GM12878 (cell line): ENCODE measurements at regions not wholly inside any gene's neighbourhood (a gene's known extent, or its start where the extent isn't known, plus 50 kb on each side); places are given as distances from the start of the nearest gene placed in this dataset.

Experiments
- ATAC-seq: fragments of 200-7000 bp; cut with Tn5 transposase; 3 replicates; pipeline ENCODE4 v1.9.1; 2020; ENCODE audit warnings: mild to moderate bottlenecking, moderate library complexity
- BruUV-seq: library from RNA; stranded (reverse); fragments of 400-500 nt; replicated peaks from 2 replicates; lab custom pipeline; 2021; lab: Mats Ljungman, UMichigan
- CTCF ChIA-PET: fragments of 300-600 bp; sonication (Branson Sonifier 250); formaldehyde crosslinking; extraction: SDS; loops from one replicate; lab custom pipeline; 2021; ENCODE audit warnings: inconsistent platforms; lab: Yijun Ruan, JAX
- POLR2A ChIA-PET: fragments of 350-600 bp; formaldehyde crosslinking; extraction: SDS; loops from one replicate; lab custom pipeline; 2021; ENCODE audit warnings: inconsistent platforms; lab: Charles Lee
- RAD21 ChIA-PET: fragments of 300-600 bp; sonication (Branson Sonifier 250); formaldehyde crosslinking; loops from one replicate; lab custom pipeline; 2023; ENCODE audit warnings: antibody characterized with exemption; ENCODE audit not compliant: unreplicated experiment; lab: Charles Lee
- SMC1A ChIA-PET: fragments of 300-600 bp; sonication (Branson Sonifier 250); formaldehyde crosslinking; loops from one replicate; lab custom pipeline; 2023; ENCODE audit not compliant: unreplicated experiment, uncharacterized antibody; lab: Charles Lee
- DNase-seq: peaks from one replicate; pipeline ENCODE4 v3.0.0-alpha.2; 2011; ENCODE audit warnings: low read depth, low spot score
- FAIRE-seq: peaks from 3 replicates; lab custom pipeline; 2011; peaks lifted over from hg19 to GRCh38; lab: Jason Lieb, UNC
- H2AFZ ChIP-seq: 2 replicates; pipeline ENCODE4 v1.6.0; 2011; ENCODE audit warnings: low read depth, low read length, control low read depth; ENCODE audit not compliant: control insufficient read depth
- H3K27ac ChIP-seq: 2 replicates; pipeline ENCODE4 v1.5.1; 2011; ENCODE audit warnings: control low read depth; ENCODE audit not compliant: control insufficient read depth, insufficient read depth
- H3K27me3 ChIP-seq, 2 experiments: replicated peaks in 1 of 2; 2 replicates each; pipeline versions ENCODE4 v1.6.0 to v1.6.1; 2011; ENCODE audit warnings: low read length in 1 of 2; ENCODE audit not compliant: control insufficient read depth in 2 of 2, insufficient read depth in 2 of 2
- H3K36me3 ChIP-seq, 2 experiments: 2 replicates each; pipeline ENCODE4 v1.5.1; 2011; ENCODE audit warnings: low read length in 1 of 2; ENCODE audit not compliant: control insufficient read depth in 2 of 2, insufficient read depth in 2 of 2
- H3K4me1 ChIP-seq: 2 replicates; pipeline ENCODE4 v1.6.1; 2011; ENCODE audit warnings: mild to moderate bottlenecking, low read length, moderate library complexity, mixed read lengths; ENCODE audit not compliant: control insufficient read depth, insufficient read depth
- H3K4me2 ChIP-seq: 2 replicates; pipeline ENCODE4 v1.6.0; 2011; ENCODE audit warnings: control low read depth; ENCODE audit not compliant: control insufficient read depth, insufficient read depth
- H3K4me3 ChIP-seq: fragments of 200-600 bp; sonication (generic); 2 replicates; pipeline ENCODE4 v1.5.1; 2016
- H3K79me2 ChIP-seq: 2 replicates; pipeline ENCODE4 v1.6.0; 2011; ENCODE audit warnings: low read length; ENCODE audit not compliant: control insufficient read depth, insufficient read depth
- H3K9ac ChIP-seq: 2 replicates; pipeline ENCODE4 v1.8.0; 2011; ENCODE audit warnings: low read length, control low read depth, mixed read lengths; ENCODE audit not compliant: control insufficient read depth, insufficient read depth
- H3K9me3 ChIP-seq: replicated peaks from 3 replicates; pipeline ENCODE4 v1.5.1; 2011; ENCODE audit warnings: mild to moderate bottlenecking, low read length; ENCODE audit not compliant: control insufficient read depth, insufficient read depth
- H4K20me1 ChIP-seq: 2 replicates; pipeline ENCODE4 v1.6.0; 2011; ENCODE audit not compliant: control insufficient read depth, insufficient read depth
- BACH1 ChIP-seq: fragments of 450-650 bp; IDR thresholded peaks from 2 replicates; pipeline ENCODE4 v1.6.1; 2017; ENCODE audit warnings: mild to moderate bottlenecking, borderline replicate concordance
- CEBPB ChIP-seq, 2 experiments: fragments of 150-350 bp in 1 of 2; IDR thresholded peaks; 2 replicates each; pipeline ENCODE4 v1.6.1; 2012 to 2014; ENCODE audit warnings: low read depth in 2 of 2, low read length in 2 of 2, borderline replicate concordance in 1 of 2, inconsistent platforms in 1 of 2
- CHD1 ChIP-seq: IDR thresholded peaks from 2 replicates; pipeline ENCODE4 v1.6.1; 2012; ENCODE audit warnings: low read depth, low read length, improper control_type of control experiment
- CHD2 ChIP-seq: IDR thresholded peaks from 2 replicates; pipeline ENCODE4 v1.6.1; 2011; ENCODE audit warnings: low read depth, low read length, improper control_type of control experiment, borderline replicate concordance
- EED ChIP-seq: sonication (generic); IDR thresholded peaks from 2 replicates; pipeline ENCODE4 v1.6.1; 2016; ENCODE audit warnings: antibody characterized with exemption, low read depth
- FOXM1 ChIP-seq: IDR thresholded peaks from 2 replicates; pipeline ENCODE4 v1.6.1; 2012; ENCODE audit warnings: low read depth, mild to moderate bottlenecking, inconsistent platforms, low read length, moderate library complexity
- GATAD2B ChIP-seq: fragments of 450-650 bp; conservative IDR thresholded peaks from 2 replicates; pipeline ENCODE4 v1.6.1; 2017; ENCODE audit warnings: low read depth, mild to moderate bottlenecking, moderate library complexity
- HCFC1 ChIP-seq: fragments of 150-350 bp; IDR thresholded peaks from 2 replicates; pipeline ENCODE4 v1.6.1; 2014; ENCODE audit warnings: low read length
- IKZF2 ChIP-seq, 2 experiments: fragments of 450-650 bp; IDR thresholded peaks; 2 replicates each; pipeline ENCODE4 v1.6.1; 2017; ENCODE audit warnings: mild to moderate bottlenecking in 2 of 2, moderate library complexity in 2 of 2
- MEF2B ChIP-seq: fragments of 450-650 bp; IDR thresholded peaks from 2 replicates; pipeline ENCODE4 v1.6.1; 2018; ENCODE audit warnings: mild to moderate bottlenecking, moderate library complexity; ENCODE audit not compliant: partially characterized antibody, poor library complexity, severe bottlenecking
- NFIC ChIP-seq: IDR thresholded peaks from 2 replicates; pipeline ENCODE4 v1.6.1; 2012; ENCODE audit warnings: low read depth, mild to moderate bottlenecking, inconsistent platforms, low read length, moderate library complexity
- PAX8 ChIP-seq: fragments of 450-650 bp; IDR thresholded peaks from 2 replicates; pipeline ENCODE4 v1.6.1; 2017; ENCODE audit warnings: mild to moderate bottlenecking, moderate library complexity
- RAD21 ChIP-seq: IDR thresholded peaks from 2 replicates; pipeline ENCODE4 v1.6.1; 2011; ENCODE audit warnings: mild to moderate bottlenecking, low read depth, low read length, moderate library complexity; ENCODE audit not compliant: insufficient read depth
- RAD51 ChIP-seq: fragments of 450-650 bp; IDR thresholded peaks from 2 replicates; pipeline ENCODE4 v1.6.1; 2016; ENCODE audit warnings: moderate library complexity, mild to moderate bottlenecking, inconsistent platforms
- RFX5 ChIP-seq: IDR thresholded peaks from 2 replicates; pipeline ENCODE4 v1.6.1; 2011; ENCODE audit warnings: low read depth, low read length, improper control_type of control experiment
- SMARCA5 ChIP-seq: fragments of 450-650 bp; IDR thresholded peaks from 2 replicates; pipeline ENCODE4 v1.6.1; 2017; ENCODE audit warnings: mild to moderate bottlenecking
- SUZ12 ChIP-seq: fragments of 200-600 bp; sonication (generic); IDR thresholded peaks from one replicate; pipeline ENCODE4 v1.6.1; 2018; ENCODE audit warnings: antibody characterized with exemption, mild to moderate bottlenecking; ENCODE audit not compliant: unreplicated experiment
- WGBS: methylation state at CpG from one replicate; pipeline ENCODE4 v1.1.6; 2016; ENCODE audit warnings: low lambda C conversion rate; ENCODE audit not compliant: insufficient replicate concordance, insufficient coverage; ENCODE audit errors: missing lambda C conversion rate; 5-methylcytosine and 5-hydroxymethylcytosine counted together
- in situ Hi-C: fragments of 300-500 bp; cut with MboI; formaldehyde crosslinking; loops from 9 replicates; pipeline ENCODE4 v1.14.3; 2018; ENCODE audit warnings: mixed read lengths
- intact Hi-C: fragments of 100-400 bp; cut with micrococcal nuclease; formaldehyde crosslinking; loops from one replicate; pipeline ENCODE4 v1.14.2; 2022; ENCODE audit not compliant: unreplicated experiment

DNA sequence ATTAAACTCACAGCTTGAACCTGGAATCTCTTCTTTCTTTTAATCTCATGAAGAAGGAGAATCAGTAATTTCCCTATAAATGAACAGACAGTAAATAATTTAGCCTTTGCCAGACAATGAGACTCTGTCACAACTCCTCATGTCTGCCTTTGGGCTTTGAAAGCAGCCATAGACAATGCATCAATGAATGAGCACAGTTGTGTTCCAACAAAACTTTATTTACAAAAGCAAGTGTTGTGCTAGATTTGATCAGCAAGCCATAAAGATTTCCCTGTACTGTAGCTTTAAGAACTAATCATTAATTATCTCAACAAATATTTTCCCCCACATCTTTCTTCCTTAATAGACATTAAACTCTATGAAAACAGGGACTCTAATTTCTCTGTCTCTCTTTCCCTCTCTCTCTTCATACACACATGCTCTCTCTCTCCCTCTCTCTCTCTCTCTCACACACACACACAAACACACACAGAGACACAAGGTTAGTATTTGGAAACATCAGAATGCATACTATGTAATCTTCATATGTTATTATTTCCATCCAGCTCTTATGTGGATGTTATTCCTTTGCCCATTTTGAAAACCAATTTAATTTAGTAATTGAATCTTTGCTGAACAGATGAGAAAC, 1209.8 kb upstream of the CDH6 start (continued):
- no peak for TF ChIP-seq BACH1
- no peak for TF ChIP-seq PAX8
- no peak for TF ChIP-seq MEF2B
- no peak for TF ChIP-seq EED
- no peak for TF ChIP-seq CEBPB (IDR thresholded peaks at IDR 0.05; ENCODE audit: borderline replicate concordance in 1 of 2, low read depth in 2 of 2, low read length in 2 of 2)
- TF ChIP-seq RFX5, result no peak
- no peak for TF ChIP-seq RAD51
- no peak for TF ChIP-seq CHD2
- no peak for TF ChIP-seq HCFC1

DNA sequence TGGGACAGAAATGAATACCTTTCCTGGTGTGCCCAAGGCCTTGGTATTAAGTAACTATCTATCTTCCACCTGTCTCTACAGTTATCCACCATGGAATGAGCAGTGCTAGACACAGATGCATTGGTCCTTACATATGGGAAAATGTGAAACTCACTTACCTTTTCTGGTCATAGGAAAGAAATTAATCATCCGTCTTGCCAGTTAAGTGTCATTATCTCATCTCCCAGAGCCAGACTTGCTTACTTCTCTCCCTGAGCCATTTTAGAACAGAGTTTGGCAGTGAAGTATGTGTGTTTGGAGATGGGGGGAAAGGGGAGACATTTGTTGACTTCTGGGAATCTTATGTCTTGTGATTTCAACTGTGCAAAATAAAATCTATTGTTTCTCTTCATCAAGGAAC, 1211.0 kb upstream of the CDH6 start:
- BruUV-seq, result no TSS peak

More for the DNA sequence above, 1211.0 kb upstream of the CDH6 start:
- 76% methylated on average over 1 of the region's 1 CpG for WGBS
- Histone ChIP-seq H3K27ac (no peak overlapping the region), H2AFZ (no peak overlapping the region), H3K4me2 (no peak overlapping the region), H4K20me1 (no peaks in the 10 kb centered on the region), H3K79me2 (no peaks in the 10 kb centered on the region), H3K4me3 (no peak overlapping the region), H3K36me3 (no peaks in the 10 kb centered on the region), H3K27me3 (no peaks in the 10 kb centered on the region), H3K9ac (no peak overlapping the region), H3K9me3 (no peaks in the 10 kb centered on the region), H3K4me1 (no peaks in the 10 kb centered on the region)
- ChIA-PET POLR2A (no interaction called here), RAD21 (no interaction called here), CTCF (no interaction called here), SMC1A (interaction anchor here (1.3 kb wide), 1 partner anchor 15 kb away, joined by 4 read pairs; no protein-coding TSS in a partner anchor)
- no peak for FAIRE-seq
- TF ChIP-seq NFIC (no peak), RAD21 (no peak), GATAD2B (no peak), FOXM1 (no peak), SUZ12 (no peak), IKZF2 (IDR thresholded peaks at IDR 0.05) (no peak), SMARCA5 (no peak), CHD1 (no peak)
- intact Hi-C loops, result no loop called here
- in situ Hi-C loops, result no loop called here
- ATAC-seq, result no peak
- DNase-seq, result no peak
